ENCODE measurements at regions not wholly inside any gene's neighbourhood (a gene's known extent, or its start where the extent isn't known, plus 50 kb on each side); places are given as distances from the start of the nearest gene placed in this dataset.

DNA sequence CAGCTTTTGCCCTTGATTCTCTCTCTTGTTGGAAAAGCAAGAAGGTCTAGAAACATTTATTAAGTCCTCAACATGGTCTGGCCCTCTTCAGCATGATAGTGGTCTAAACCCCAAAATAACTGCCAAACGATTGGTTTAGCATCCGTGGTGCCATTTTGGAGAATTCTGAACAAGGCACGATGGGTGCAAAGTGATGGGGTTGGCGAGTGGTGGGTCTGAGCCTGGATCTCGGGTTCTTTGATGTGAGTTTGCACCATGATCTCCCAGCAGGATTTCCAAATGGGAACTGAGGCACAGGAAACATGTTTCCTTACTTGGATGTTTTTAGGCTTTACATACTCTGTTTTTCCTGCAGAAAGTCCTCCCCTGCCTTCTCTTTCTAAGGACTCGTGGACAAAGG, 240.3 kb downstream of the MYCN start:
- FAIRE-seq: no peak

GRCh38 chr2:16179701-16180416, 239.5 kb downstream of the MYCN start:
- no peak for FAIRE-seq

DNA sequence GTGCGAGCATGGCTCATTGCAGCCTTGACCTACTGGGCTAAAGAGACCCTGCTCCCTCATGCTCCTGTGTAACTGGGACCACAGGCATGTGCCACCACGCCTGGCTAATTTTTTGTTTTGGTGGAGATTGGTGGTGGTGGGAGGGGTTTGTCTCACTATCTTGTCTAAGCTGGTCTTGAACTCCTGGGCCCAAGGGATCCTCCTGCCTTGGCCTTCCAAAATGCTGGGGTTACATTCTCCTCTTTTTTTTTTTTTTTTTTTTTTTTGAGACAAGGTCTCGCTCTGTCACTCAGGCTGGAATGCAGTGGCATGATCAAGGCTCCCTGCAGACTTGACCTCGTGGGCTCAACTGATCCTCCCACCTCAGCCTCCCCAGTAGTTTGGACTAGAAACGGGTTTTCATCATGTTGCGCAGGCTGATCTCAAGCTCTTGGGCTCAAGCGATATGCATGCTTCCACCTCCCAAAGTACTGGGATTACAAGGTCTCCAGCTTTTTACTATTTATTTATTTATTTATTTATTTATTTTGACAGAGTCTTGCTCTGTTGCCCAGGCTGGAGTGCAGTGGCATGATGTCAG, 238.3 kb downstream of the MYCN start:
- no peak for FAIRE-seq

DNA sequence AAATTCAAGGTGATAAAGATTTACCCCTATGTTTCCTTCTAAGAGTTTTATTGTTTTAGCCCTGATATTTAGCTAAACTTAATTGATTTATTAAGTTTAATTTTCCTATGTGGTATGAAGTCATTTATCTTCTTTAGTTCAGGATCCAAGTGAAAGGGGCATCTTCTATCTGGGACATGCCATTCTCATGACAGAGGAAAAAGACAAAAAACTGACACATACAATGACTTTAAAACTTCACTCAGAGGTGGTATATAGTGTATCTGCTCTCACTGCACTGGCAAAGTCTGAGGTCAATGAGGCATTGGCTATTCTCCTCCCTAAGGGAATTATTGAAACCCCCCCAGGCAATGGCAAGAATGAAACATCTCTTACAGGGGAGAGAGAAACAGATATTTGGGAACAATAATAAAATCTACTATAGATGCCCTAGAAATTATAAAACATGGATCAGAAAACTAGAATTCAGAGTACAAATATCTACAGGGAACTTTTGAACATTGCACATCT, 237.4 kb downstream of the MYCN start:
- no peak for FAIRE-seq

DNA sequence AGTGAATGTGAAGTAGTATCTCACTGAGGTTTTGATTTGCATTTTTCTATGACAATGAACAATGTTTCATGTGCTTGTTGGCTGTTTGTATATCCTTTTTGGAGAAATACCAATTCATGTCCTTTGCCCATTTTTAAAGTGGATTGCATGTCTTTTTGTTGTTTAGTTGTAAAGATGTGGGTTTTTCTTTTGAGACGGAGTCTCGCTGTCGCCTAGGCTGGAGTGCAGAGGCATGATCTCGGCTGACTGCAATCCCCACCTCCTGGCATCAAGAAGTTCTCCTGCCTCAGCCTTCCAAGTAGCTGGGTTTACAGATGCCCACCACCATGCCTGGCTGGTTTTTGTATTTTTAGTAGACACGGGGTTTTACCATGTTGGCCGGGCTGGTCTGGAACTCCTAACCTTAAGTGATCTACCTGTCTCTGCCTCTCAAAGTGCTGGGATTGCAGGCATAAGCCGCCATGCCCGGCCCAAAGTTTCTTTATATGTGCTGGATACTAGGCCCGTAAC, 236.7 kb downstream of the MYCN start:
- FAIRE-seq: no peak

- FAIRE-seq: no peak
These were observed 235.0 kb downstream of the MYCN start for GRCh38 chr2:16175247-16175825.

GRCh38 chr2:16174693-16175045, 234.3 kb downstream of the MYCN start:
- no peak for FAIRE-seq

DNA sequence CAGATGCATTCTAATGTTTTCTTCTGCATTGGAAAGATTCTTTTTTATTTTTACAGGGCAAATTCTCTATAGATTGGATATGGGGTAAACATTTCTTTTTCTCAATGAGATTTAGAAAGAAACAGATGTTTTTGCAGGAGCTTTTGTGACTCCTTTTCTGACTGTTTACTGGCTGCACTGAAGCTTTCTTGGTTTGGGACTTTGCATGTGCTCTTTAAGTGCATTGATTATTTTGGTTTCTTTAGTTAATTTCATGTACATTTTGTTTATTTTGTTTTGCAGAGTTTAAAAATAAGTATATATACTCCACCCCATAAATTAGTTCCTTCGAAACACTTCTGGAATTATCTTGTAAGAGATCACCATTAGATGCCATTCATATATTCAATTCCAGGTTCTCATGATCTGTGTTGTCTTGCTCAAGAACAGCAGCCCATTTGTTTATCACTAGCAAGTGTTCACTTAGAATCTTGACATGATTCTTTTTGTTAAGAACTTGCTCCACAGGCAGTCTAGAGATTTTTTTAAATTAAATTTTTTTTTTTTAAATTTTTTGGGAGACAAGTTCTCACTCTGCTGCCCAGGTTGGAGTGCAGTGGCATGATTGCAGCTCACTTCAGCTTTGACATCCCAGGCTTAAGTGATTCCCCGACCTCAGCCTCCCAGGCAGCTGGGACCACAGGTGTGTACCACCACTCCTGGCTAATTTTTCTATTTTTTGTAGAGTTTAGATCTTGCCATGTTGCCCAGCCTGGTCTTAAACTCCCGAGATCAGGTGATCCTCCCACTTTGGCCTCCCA, 233.7 kb downstream of the MYCN start:
- FAIRE-seq: no peak

GRCh38 chr2:16172324-16173175, 232.2 kb downstream of the MYCN start:
- no peak for FAIRE-seq

- no peak for FAIRE-seq
These were observed 231.1 kb downstream of the MYCN start for GRCh38 chr2:16171425-16171920.

- no peak for FAIRE-seq
These were observed 230.5 kb downstream of the MYCN start for GRCh38 chr2:16170675-16171424.

DNA sequence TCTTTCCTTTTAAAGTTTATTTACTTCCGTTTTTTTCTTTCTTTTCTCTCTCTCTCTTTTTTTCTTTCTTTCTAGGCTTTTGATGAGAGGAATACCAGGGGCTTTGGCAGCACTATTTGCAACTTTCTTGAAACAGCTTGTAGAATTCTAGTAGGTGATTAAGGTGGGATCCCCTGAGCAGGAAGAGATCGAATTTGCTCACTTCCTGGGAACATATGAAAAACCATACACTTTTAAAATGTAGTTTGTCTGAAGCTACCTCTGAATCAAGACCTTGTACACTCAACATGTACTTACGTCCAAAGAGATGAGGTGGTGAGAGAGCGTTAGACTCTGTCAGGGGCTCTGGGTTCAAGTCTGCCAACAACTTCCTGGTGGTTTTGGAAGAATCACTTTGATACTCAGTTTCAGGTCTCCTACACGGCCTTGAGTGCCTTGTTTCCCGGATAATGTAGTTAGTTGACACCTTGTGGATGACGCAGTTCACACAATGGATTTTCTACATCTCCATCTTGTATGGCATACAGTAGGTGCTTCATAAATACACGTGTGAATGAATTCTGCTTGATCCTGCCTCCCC, 229.1 kb downstream of the MYCN start:
- no peak for FAIRE-seq

DNA sequence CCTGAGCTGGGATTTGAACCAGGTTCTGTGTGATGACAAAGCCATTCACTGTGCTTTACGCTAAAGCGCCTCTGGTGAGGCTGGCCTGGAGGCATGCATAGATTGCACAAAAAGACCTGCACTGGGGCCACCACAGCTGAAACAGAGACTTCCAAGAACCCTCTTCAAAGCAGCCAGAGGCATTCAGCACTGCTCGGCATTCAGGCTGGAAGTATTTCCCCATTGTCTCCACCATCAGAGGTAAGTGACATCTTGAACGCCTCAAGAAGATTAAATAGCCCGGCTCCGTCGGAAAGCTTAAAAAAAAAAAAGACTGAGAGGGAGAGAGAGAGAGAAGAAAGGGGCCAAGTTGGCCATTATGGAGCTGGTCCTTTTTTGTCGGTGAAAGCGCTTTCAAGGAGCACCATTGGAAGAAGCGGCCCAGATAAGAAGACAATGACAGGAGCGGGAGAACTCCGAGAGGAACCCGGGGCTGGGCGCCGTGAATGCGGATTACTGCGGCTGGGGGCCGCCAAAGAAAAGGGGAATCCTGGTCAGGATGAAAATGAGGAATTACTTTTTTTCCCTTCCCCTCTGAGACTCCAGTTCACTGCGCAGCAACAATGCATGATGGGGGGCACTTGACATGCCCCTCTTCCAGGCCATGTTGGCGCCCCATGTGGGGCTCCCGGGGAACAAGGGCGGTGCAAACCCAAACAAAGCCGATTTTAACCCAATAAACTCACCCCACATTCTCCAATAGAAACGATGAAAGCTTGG, 228.3 kb downstream of the MYCN start:
- no peak for FAIRE-seq

GRCh38 chr2:16167870-16168426, 227.6 kb downstream of the MYCN start:
- FAIRE-seq: no peak

GRCh38 chr2:16167451-16167861, 227.1 kb downstream of the MYCN start:
- no peak for FAIRE-seq

GRCh38 chr2:16166327-16166981, 226.1 kb downstream of the MYCN start:
- FAIRE-seq: no peak

GRCh38 chr2:16165518-16166326, 225.4 kb downstream of the MYCN start:
- no peak for FAIRE-seq

DNA sequence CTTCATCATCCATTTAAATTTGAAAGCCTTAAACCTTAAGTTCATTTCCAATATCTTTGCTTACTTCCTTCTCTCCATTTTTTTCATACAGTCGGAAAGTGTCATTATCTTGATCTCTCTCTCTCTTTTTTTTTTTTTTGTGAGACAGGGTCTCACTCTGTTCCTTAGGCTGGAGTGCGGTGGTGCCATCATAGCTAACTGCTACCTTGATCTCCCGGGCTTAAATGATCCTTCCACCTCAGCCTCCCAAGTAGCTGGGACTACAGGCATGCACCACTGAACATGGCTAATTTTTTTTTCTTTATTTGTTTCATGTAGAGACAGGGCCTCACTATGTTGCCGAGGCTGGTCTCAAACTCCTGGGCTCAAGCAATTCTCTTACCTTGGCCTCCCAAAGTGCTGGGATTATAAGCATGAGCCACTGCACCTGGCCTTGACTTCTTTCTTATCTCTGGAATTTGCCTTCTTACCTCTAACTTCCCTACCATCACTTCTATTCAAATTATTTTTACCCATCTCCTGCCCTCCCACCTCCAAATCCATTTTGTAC, 222.2 kb downstream of the MYCN start:
- no peak for FAIRE-seq
